NAMALWA (cell line): ENCODE measurements at regions not wholly inside any gene's neighbourhood (a gene's known extent, or its start where the extent isn't known, plus 50 kb on each side); places are given as distances from the start of the nearest gene placed in this dataset.

Experiments used
- DNase-seq: peaks from one replicate; pipeline ENCODE4 v3.0.0-alpha.2; 2015; ENCODE audit warnings: low spot score

GRCh38 chr18:2423761-2424160, 147.5 kb downstream of the METTL4 start:
- DNase-seq, result no peak

GRCh38 chr18:2424420-2424819, 146.9 kb downstream of the METTL4 start:
- no peak for DNase-seq

GRCh38 chr18:2425426-2426317, 145.6 kb downstream of the METTL4 start:
- DNase-seq, result no peak

- DNase-seq, result no peak
Measured at GRCh38 chr18:2430191-2430590, 141.1 kb downstream of the METTL4 start.

GRCh38 chr18:2431806-2432205, 139.5 kb downstream of the METTL4 start:
- DNase-seq, result no peak

GRCh38 chr18:2433366-2433765, 137.9 kb downstream of the METTL4 start:
- DNase-seq, result no peak

- DNase-seq, result no peak
Measured at GRCh38 chr18:2441544-2441943, 129.8 kb downstream of the METTL4 start.

GRCh38 chr18:2442006-2442405, 129.3 kb downstream of the METTL4 start:
- DNase-seq, result no peak

- DNase-seq, result no peak
Measured at GRCh38 chr18:2442726-2443275, 128.5 kb downstream of the METTL4 start.

GRCh38 chr18:2444201-2444875, 127.0 kb downstream of the METTL4 start:
- no peak for DNase-seq

- no peak for DNase-seq
Measured at GRCh38 chr18:2448565-2449151, 122.6 kb downstream of the METTL4 start.

- no peak for DNase-seq
Measured at GRCh38 chr18:2451556-2451955, 119.7 kb downstream of the METTL4 start.

GRCh38 chr18:2459886-2460285, 111.4 kb downstream of the METTL4 start:
- DNase-seq, result no peak

- no peak for DNase-seq
Measured at GRCh38 chr18:2466978-2467377, 104.3 kb downstream of the METTL4 start.

GRCh38 chr18:2468051-2468450, 103.3 kb downstream of the METTL4 start:
- no peak for DNase-seq

GRCh38 chr18:2471523-2471922, 99.8 kb downstream of the METTL4 start:
- DNase-seq, result peak; percentile 27

- DNase-seq, result no peak
Measured at GRCh38 chr18:2478662-2479061, 92.6 kb downstream of the METTL4 start.

- no peak for DNase-seq
Measured at GRCh38 chr18:2480536-2480935, 90.8 kb downstream of the METTL4 start.

- no peak for DNase-seq
Measured at GRCh38 chr18:2482706-2483475, 88.4 kb downstream of the METTL4 start.

GRCh38 chr18:2485983-2486382, 85.3 kb downstream of the METTL4 start:
- no peak for DNase-seq

GRCh38 chr18:2486426-2486825, 84.9 kb downstream of the METTL4 start:
- DNase-seq, result no peak
